ENCODE measurements at regions not wholly inside any gene's neighbourhood (a gene's known extent, or its start where the extent isn't known, plus 50 kb on each side); places are given as distances from the start of the nearest gene placed in this dataset.

DNA sequence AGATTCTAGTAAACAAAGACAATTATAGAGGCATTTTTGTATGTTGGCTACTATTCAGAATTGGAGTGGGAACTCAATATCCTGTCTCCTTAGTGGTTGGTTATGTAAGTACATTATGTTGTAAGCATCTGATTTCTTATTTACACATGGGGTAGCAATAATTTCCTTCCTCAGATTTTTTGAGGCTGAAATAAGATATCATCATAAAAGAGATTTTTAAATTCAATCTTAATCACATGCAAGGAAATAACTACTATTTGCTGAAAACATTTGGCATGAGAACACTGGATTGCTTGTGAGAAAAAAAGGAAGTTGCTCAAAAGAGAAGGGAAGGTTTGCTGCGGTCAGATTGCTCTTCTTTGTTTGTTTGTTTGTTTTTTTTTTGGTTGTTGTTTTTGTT lies 437.7 kb upstream of the HS3ST1 start:
- Histone ChIP-seq H3K27me3 (no peaks in the 10 kb centered on the region), H3K4me3 (no peak overlapping the region), H3K36me3 (no peaks in the 10 kb centered on the region), H3K27ac (no peak overlapping the region), H3K4me1 (peaks cover 0 to 12% (median 5%) of the 10 kb centered on the region in 4 donors), H3K9me3 (peaks cover 0 to 7% (median 0%) of the 10 kb centered on the region in 4 donors)
- TF ChIP-seq, protein P1, sequence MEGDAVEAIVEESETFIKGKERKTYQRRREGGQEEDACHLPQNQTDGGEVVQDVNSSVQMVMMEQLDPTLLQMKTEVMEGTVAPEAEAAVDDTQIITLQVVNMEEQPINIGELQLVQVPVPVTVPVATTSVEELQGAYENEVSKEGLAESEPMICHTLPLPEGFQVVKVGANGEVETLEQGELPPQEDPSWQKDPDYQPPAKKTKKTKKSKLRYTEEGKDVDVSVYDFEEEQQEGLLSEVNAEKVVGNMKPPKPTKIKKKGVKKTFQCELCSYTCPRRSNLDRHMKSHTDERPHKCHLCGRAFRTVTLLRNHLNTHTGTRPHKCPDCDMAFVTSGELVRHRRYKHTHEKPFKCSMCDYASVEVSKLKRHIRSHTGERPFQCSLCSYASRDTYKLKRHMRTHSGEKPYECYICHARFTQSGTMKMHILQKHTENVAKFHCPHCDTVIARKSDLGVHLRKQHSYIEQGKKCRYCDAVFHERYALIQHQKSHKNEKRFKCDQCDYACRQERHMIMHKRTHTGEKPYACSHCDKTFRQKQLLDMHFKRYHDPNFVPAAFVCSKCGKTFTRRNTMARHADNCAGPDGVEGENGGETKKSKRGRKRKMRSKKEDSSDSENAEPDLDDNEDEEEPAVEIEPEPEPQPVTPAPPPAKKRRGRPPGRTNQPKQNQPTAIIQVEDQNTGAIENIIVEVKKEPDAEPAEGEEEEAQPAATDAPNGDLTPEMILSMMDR (IDR thresholded peaks at IDR 0.05), result no peak
- TF ChIP-seq POLR2A (IDR thresholded peaks at IDR 0.05), result no peak
- TF ChIP-seq EP300 (IDR thresholded peaks at IDR 0.05), result no peak
- TF ChIP-seq POLR2AphosphoS5 (IDR thresholded peaks at IDR 0.05), result no peak
- ATAC-seq (ENCODE audit: low FRiP score in 2 of 2), result no peak
- 31 to 33% methylated on average over 1 of the region's 1 CpG for WGBS, 2 donors
- no peak for DNase-seq

DNA sequence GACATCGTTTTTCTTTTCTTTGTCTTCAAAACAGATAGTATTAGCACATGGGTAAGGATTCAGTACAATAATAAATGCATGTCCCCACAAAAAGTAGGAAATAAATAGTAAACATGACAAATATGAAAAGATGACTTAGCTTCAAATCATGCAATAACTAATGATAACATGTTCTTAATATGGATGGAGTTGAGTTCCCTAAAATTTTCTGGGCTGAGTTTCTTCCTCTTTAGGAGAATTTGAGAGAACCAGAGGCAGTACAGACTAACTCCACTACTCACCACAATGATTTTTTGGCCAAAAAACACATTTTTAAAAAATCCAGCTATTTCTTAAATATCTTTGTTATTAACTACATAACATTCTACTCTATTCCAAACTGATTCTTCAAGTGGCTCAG lies 432.3 kb upstream of the HS3ST1 start:
- Histone ChIP-seq H3K27me3 (no peaks in the 10 kb centered on the region), H3K4me3 (no peak overlapping the region), H3K4me1 (peaks cover 0 to 1% (median under 1%) of the 10 kb centered on the region in 4 donors), H3K36me3 (no peaks in the 10 kb centered on the region), H3K9me3 (peaks cover 0 to 7% (median 0%) of the 10 kb centered on the region in 4 donors), H3K27ac (no peak overlapping the region)
- ATAC-seq (ENCODE audit: low FRiP score in 2 of 2) (no peak), DNase-seq (no peak)
- no peak for TF ChIP-seq EP300 (IDR thresholded peaks at IDR 0.05)
- 75 to 93% methylated on average over 1 of the region's 1 CpG for whole genome bisulfite sequencing, 2 donors

DNA sequence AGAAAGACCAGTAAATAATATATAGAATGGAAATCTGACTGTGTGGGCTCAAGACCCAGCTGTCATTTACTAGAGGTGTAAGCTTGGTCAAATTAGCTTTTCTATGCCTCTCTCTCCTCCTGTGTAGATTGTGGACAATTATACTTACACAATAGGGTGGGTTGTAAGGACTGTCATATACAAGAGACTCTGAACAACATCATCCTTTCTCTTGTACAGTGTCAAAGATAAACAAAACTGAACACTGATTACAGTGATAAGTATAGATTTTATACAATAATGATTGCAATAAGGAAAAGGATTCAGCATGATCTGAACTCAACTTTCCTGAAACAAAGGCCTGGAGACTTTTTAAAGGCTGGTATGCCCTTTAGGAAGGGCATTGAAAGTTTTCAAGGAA lies 429.2 kb upstream of the HS3ST1 start:
- Histone ChIP-seq H3K36me3 (no peaks in the 10 kb centered on the region), H3K9me3 (peaks cover 0 to 7% (median 0%) of the 10 kb centered on the region in 4 donors), H3K27ac (no peak overlapping the region), H3K4me3 (no peak overlapping the region), H3K27me3 (no peaks in the 10 kb centered on the region), H3K4me1 (no peaks in the 10 kb centered on the region)
- TF ChIP-seq POLR2A (IDR thresholded peaks at IDR 0.05) (no peak), POLR2AphosphoS5 (IDR thresholded peaks at IDR 0.05) (no peak), EP300 (IDR thresholded peaks at IDR 0.05) (no peak)
- TF ChIP-seq, protein P1 (IDR thresholded peaks at IDR 0.05), result no peak
- no peak for ATAC-seq (ENCODE audit: low FRiP score in 2 of 2)
- DNase-seq, result no peak

DNA sequence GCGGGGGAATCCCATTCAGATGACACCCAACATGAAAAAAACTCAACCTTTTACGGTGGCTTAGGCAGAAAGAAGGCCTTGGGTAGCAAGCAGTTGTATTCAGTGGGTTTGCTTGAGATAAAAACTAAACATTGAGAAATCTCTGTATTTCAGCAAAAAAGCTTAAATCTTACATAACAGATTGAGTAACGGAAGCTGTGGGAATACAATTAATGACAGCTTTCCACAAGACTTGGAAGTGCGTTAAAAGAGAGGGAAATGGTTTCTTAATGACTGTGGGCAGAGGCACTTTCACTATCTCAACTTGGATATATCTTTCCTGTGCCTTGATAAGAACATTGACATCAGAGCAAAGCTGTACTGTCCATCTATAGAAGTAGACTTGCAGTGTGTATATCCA lies 418.5 kb upstream of the HS3ST1 start:
- H3K36me3 ChIP-seq, result no peaks in the 10 kb centered on the region
- H3K4me3 ChIP-seq, result no peak overlapping the region
- no peak for DNase-seq
- 53 to 61% methylated on average over 4 of the region's 4 CpGs for WGBS, 2 donors
- peaks cover 0 to 10% (median 3%) of the 10 kb centered on the region in 4 donors for H3K4me1 ChIP-seq
- H3K27me3 ChIP-seq, result no peaks in the 10 kb centered on the region
- no peaks in the 10 kb centered on the region for H3K9me3 ChIP-seq
- TF ChIP-seq POLR2AphosphoS5 (IDR thresholded peaks at IDR 0.05) (no peak), POLR2A (IDR thresholded peaks at IDR 0.05) (no peak), EP300 (IDR thresholded peaks at IDR 0.05) (peak in 1 of 4 donors; percentile 23)
- TF ChIP-seq, protein P1 (IDR thresholded peaks at IDR 0.05), result no peak
- no peak overlapping the region for H3K27ac ChIP-seq
- peak in 1 of 2 donors; percentile 54 for ATAC-seq (ENCODE audit: low FRiP score in 2 of 2)

DNA sequence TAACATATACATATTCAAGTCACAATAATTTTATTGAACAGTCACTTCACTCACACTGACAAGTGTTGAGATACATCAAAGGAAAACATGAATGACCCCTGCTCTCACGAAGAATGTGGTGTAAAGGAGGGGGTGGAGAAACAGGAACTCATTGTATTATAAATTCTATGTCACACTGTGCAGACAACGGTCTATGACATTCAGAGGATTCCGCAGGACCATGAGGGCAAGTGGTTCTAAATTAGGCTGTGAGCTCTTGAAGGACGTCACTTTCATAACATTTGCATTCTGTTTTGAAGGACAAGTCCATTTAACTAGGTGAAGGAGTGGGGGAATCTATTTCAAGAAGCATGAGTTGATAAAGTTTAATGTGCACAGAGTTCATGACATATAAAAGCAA lies 415.2 kb upstream of the HS3ST1 start:
- H3K27me3 ChIP-seq, result no peaks in the 10 kb centered on the region
- DNase-seq, result no peak
- TF ChIP-seq, protein P1 (IDR thresholded peaks at IDR 0.05), result no peak
- TF ChIP-seq POLR2AphosphoS5 (IDR thresholded peaks at IDR 0.05) (no peak), POLR2A (IDR thresholded peaks at IDR 0.05) (no peak), EP300 (IDR thresholded peaks at IDR 0.05) (no peak)
- H3K4me3 ChIP-seq, result no peak overlapping the region
- no peak for ATAC-seq (ENCODE audit: low FRiP score in 2 of 2)
- peaks cover 0 to 10% (median 3%) of the 10 kb centered on the region in 4 donors for H3K4me1 ChIP-seq
- H3K27ac ChIP-seq, result no peak overlapping the region
- WGBS, 2 donors, result 26 to 36% methylated on average over 4 of the region's 4 CpGs
- H3K9me3 ChIP-seq, result no peaks in the 10 kb centered on the region
- no peaks in the 10 kb centered on the region for H3K36me3 ChIP-seq
